ENCODE measurements at regions not wholly inside any gene's neighbourhood (a gene's known extent, or its start where the extent isn't known, plus 50 kb on each side); places are given as distances from the start of the nearest gene placed in this dataset.

DNA sequence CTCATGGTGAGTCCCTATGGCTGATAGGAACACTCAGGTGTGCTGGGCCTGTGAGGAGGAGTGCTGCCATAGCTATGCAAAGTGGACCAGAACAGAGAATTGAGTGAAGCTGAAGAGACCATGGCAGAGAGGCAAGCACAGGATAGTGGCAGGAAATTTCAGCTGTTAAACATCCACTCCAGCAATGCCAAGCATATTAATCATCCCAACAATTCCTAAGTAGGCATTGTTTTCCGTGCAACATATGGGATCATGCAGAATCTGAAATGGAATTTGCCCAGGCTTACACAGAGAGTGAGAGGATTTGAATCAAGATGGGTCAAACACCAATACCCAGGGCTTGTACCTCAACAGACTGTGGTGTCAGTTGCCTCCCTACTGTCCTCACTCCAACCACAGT is 582.6 kb upstream of the UBE2E2 start (continued):
- TF ChIP-seq ZNF280D (tag by site-specific recombination; IDR thresholded peaks at IDR 0.05), result no peak

GRCh38 chr3:22621205-22621809 is 581.8 kb upstream of the UBE2E2 start:
- Histone ChIP-seq H3K27ac (ENCODE audit: extremely low read depth, low read depth, low read length) (no peak overlapping the region), H3K36me3 (ENCODE audit: control insufficient read depth in 2 of 2, insufficient read depth in 1 of 2, low read length in 2 of 2) (no peaks in the 10 kb centered on the region), H3K4me1 (ENCODE audit: control insufficient read depth, insufficient read depth, low read length) (no peaks in the 10 kb centered on the region), H3K4me3 (ENCODE audit: low read depth, low read length) (no peak overlapping the region), H3K9me3 (ENCODE audit: control insufficient read depth, insufficient read depth, low read depth, low read length) (no peaks in the 10 kb centered on the region)
- ChIA-PET POLR2A (no interaction called here), CTCF (no interaction called here)
- TF ChIP-seq, protein P1, sequence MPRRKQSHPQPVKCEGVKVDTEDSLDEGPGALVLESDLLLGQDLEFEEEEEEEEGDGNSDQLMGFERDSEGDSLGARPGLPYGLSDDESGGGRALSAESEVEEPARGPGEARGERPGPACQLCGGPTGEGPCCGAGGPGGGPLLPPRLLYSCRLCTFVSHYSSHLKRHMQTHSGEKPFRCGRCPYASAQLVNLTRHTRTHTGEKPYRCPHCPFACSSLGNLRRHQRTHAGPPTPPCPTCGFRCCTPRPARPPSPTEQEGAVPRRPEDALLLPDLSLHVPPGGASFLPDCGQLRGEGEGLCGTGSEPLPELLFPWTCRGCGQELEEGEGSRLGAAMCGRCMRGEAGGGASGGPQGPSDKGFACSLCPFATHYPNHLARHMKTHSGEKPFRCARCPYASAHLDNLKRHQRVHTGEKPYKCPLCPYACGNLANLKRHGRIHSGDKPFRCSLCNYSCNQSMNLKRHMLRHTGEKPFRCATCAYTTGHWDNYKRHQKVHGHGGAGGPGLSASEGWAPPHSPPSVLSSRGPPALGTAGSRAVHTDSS (tag by site-specific recombination; IDR thresholded peaks at IDR 0.05), result no peak
- TF ChIP-seq ELK4 (IDR thresholded peaks at IDR 0.05; ENCODE audit: borderline replicate concordance, low read depth, low read length) (no peak), ZNF701 (tag by site-specific recombination; IDR thresholded peaks at IDR 0.05) (no peak), OSR2 (tag by site-specific recombination; IDR thresholded peaks at IDR 0.05) (no peak), ZNF426 (tag by site-specific recombination; IDR thresholded peaks at IDR 0.05) (no peak), WT1 (tag by site-specific recombination; IDR thresholded peaks at IDR 0.05) (no peak), ZNF157 (tag by site-specific recombination; IDR thresholded peaks at IDR 0.05) (no peak), ZFP41 (tag by site-specific recombination; IDR thresholded peaks at IDR 0.05; ENCODE audit: borderline replicate concordance) (no peak), ZNF776 (tag by site-specific recombination; IDR thresholded peaks at IDR 0.05; ENCODE audit: borderline replicate concordance) (no peak), ZNF629 (tag by site-specific recombination; IDR thresholded peaks at IDR 0.05) (no peak), ZNF707 (tag by site-specific recombination; IDR thresholded peaks at IDR 0.05) (no peak), ZNF639 (tag by site-specific recombination; IDR thresholded peaks at IDR 0.05) (no peak), ZNF791 (tag by site-specific recombination; IDR thresholded peaks at IDR 0.05) (no peak)
- TF ChIP-seq, protein P2, sequence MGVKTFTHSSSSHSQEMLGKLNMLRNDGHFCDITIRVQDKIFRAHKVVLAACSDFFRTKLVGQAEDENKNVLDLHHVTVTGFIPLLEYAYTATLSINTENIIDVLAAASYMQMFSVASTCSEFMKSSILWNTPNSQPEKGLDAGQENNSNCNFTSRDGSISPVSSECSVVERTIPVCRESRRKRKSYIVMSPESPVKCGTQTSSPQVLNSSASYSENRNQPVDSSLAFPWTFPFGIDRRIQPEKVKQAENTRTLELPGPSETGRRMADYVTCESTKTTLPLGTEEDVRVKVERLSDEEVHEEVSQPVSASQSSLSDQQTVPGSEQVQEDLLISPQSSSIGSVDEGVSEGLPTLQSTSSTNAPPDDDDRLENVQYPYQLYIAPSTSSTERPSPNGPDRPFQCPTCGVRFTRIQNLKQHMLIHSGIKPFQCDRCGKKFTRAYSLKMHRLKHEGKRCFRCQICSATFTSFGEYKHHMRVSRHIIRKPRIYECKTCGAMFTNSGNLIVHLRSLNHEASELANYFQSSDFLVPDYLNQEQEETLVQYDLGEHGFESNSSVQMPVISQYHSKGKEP (tag by site-specific recombination; IDR thresholded peaks at IDR 0.05), result no peak
- TF ChIP-seq, protein P3, sequence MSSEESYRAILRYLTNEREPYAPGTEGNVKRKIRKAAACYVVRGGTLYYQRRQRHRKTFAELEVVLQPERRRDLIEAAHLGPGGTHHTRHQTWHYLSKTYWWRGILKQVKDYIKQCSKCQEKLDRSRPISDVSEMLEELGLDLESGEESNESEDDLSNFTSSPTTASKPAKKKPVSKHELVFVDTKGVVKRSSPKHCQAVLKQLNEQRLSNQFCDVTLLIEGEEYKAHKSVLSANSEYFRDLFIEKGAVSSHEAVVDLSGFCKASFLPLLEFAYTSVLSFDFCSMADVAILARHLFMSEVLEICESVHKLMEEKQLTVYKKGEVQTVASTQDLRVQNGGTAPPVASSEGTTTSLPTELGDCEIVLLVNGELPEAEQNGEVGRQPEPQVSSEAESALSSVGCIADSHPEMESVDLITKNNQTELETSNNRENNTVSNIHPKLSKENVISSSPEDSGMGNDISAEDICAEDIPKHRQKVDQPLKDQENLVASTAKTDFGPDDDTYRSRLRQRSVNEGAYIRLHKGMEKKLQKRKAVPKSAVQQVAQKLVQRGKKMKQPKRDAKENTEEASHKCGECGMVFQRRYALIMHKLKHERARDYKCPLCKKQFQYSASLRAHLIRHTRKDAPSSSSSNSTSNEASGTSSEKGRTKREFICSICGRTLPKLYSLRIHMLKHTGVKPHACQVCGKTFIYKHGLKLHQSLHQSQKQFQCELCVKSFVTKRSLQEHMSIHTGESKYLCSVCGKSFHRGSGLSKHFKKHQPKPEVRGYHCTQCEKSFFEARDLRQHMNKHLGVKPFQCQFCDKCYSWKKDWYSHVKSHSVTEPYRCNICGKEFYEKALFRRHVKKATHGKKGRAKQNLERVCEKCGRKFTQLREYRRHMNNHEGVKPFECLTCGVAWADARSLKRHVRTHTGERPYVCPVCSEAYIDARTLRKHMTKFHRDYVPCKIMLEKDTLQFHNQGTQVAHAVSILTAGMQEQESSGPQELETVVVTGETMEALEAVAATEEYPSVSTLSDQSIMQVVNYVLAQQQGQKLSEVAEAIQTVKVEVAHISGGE (tag by site-specific recombination; conservative IDR thresholded peaks at IDR 0.05; ENCODE audit: low read depth), result no peak

Data from HEK293 (cell line).